Activated CD8-positive, alpha-beta T cell treated with anti-CD3 and anti-CD28 coated beads for 36 hours (primary cell): ENCODE measurements at regions not wholly inside any gene's neighbourhood (a gene's known extent, or its start where the extent isn't known, plus 50 kb on each side); places are given as distances from the start of the nearest gene placed in this dataset.

ENCODE experiments used
- ATAC-seq: fragments of 200-7000 bp; cut with Tn5 transposase; one replicate; pipeline ENCODE4 v1.10.0; 2021; ENCODE audit warnings: mild to moderate bottlenecking, moderate library complexity
- CTCF ChIA-PET: fragments of 350-600 bp; sonication (Branson Sonifier 250); formaldehyde crosslinking; loops from one replicate; lab custom pipeline; 2021; ENCODE audit warnings: antibody characterized with exemption; lab: Charles Lee
- POLR2A ChIA-PET: fragments of 350-600 bp; sonication (Branson Sonifier 250); formaldehyde crosslinking; loops from one replicate; lab custom pipeline; 2021; ENCODE audit warnings: antibody characterized with exemption; lab: Charles Lee
- DNase-seq: peaks from one replicate; pipeline ENCODE4 v3.0.0-alpha.2; 2020
- H3K27ac Mint-ChIP-seq: one replicate; pipeline ENCODE4 v1.8.0; 2021; ENCODE audit warnings: mild to moderate bottlenecking, mixed read lengths
- H3K27me3 Mint-ChIP-seq: one replicate; pipeline ENCODE4 v1.8.0; 2021; ENCODE audit warnings: mixed read lengths
- H3K36me3 Mint-ChIP-seq: one replicate; pipeline ENCODE4 v1.8.0; 2021; ENCODE audit warnings: low read depth, mixed read lengths
- H3K4me1 Mint-ChIP-seq: one replicate; pipeline ENCODE4 v1.8.0; 2021; ENCODE audit warnings: low read depth, mixed read lengths
- H3K4me3 Mint-ChIP-seq: one replicate; pipeline ENCODE4 v1.8.0; 2021; ENCODE audit warnings: mild to moderate bottlenecking, moderate library complexity, mixed read lengths
- H3K9me3 Mint-ChIP-seq: one replicate; pipeline ENCODE4 v1.8.0; 2021; ENCODE audit warnings: mixed read lengths
- CTCF ChIP-seq: fragments of 200-600 bp; IDR thresholded peaks from one replicate; pipeline ENCODE4 v1.8.0; 2022; ENCODE audit warnings: antibody characterized with exemption, mild to moderate bottlenecking
- intact Hi-C: fragments of 100-400 bp; cut with micrococcal nuclease; formaldehyde crosslinking; loops from one replicate; pipeline ENCODE4 v1.10.0; 2022

GRCh38 chr14:43535231-43535838, 971.7 kb downstream of the FSCB start:
- POLR2A ChIA-PET = no interaction called here
- no peak for TF ChIP-seq CTCF

GRCh38 chr14:43532825-43533416, 974.2 kb downstream of the FSCB start:
- ChIA-PET POLR2A (no interaction called here), CTCF (no interaction called here)
- no peak for DNase-seq
- no peaks in the 10 kb centered on the region for H3K27me3 Mint-ChIP-seq
- no peaks in the 10 kb centered on the region for H3K4me1 Mint-ChIP-seq
- no peaks in the 10 kb centered on the region for H3K36me3 Mint-ChIP-seq
- H3K9me3 Mint-ChIP-seq = peaks cover 26% of the 10 kb centered on the region
- intact Hi-C loops = no loop called here
- ATAC-seq = no peak
- H3K27ac Mint-ChIP-seq = no peak overlapping the region
- H3K4me3 Mint-ChIP-seq = no peak overlapping the region
- TF ChIP-seq CTCF = no peak

More at GRCh38 chr14:43535231-43535838, 971.7 kb downstream of the FSCB start:
- no peaks in the 10 kb centered on the region for H3K36me3 Mint-ChIP-seq
- no peaks in the 10 kb centered on the region for H3K4me1 Mint-ChIP-seq
- no peaks in the 10 kb centered on the region for H3K27me3 Mint-ChIP-seq
- peaks cover 26% of the 10 kb centered on the region for H3K9me3 Mint-ChIP-seq
- DNase-seq (no peak), ATAC-seq (no peak)
- CTCF ChIA-PET = no interaction called here
- no peak overlapping the region for H3K4me3 Mint-ChIP-seq
- intact Hi-C loops = no loop called here
- no peak overlapping the region for H3K27ac Mint-ChIP-seq

GRCh38 chr14:43528321-43528720, 978.8 kb downstream of the FSCB start:
- Mint-ChIP-seq H3K9me3 (no peaks in the 10 kb centered on the region), H3K36me3 (no peaks in the 10 kb centered on the region), H3K27me3 (no peaks in the 10 kb centered on the region), H3K4me1 (no peaks in the 10 kb centered on the region), H3K4me3 (no peak overlapping the region), H3K27ac (no peak overlapping the region)
- TF ChIP-seq CTCF = no peak
- intact Hi-C loops = no loop called here
- DNase-seq (no peak), ATAC-seq (no peak)
- ChIA-PET CTCF (no interaction called here), POLR2A (no interaction called here)

GRCh38 chr14:43525658-43526057, 981.4 kb downstream of the FSCB start:
- Mint-ChIP-seq H3K27ac (no peak overlapping the region), H3K27me3 (no peaks in the 10 kb centered on the region), H3K4me3 (no peak overlapping the region), H3K4me1 (no peaks in the 10 kb centered on the region), H3K9me3 (peaks cover 2% of the 10 kb centered on the region), H3K36me3 (no peaks in the 10 kb centered on the region)
- ChIA-PET CTCF (no interaction called here), POLR2A (no interaction called here)
- ATAC-seq (no peak), DNase-seq (no peak)
- intact Hi-C loops = no loop called here
- TF ChIP-seq CTCF = no peak

GRCh38 chr14:43522901-43523300, 984.2 kb downstream of the FSCB start:
- no peak overlapping the region for H3K27ac Mint-ChIP-seq
- H3K36me3 Mint-ChIP-seq = no peaks in the 10 kb centered on the region
- H3K27me3 Mint-ChIP-seq = no peaks in the 10 kb centered on the region
- CTCF ChIA-PET = no interaction called here
- POLR2A ChIA-PET = no interaction called here
- intact Hi-C loops = no loop called here
- no peak for TF ChIP-seq CTCF
- H3K4me1 Mint-ChIP-seq = no peaks in the 10 kb centered on the region
- no peak overlapping the region for H3K4me3 Mint-ChIP-seq
- DNase-seq (no peak), ATAC-seq (no peak)
- H3K9me3 Mint-ChIP-seq = peaks cover 11% of the 10 kb centered on the region
